GM12865 (cell line): ENCODE measurements at regions not wholly inside any gene's neighbourhood (a gene's known extent, or its start where the extent isn't known, plus 50 kb on each side); places are given as distances from the start of the nearest gene placed in this dataset.
A peak's percentile ranks its signal among the peaks of the same experiment; 100 is the strongest.

Source experiments
- DNase-seq: peaks from one replicate; pipeline ENCODE4 v3.0.0; 2010; ENCODE audit warnings: low read depth
- H3K4me3 ChIP-seq: 2 replicates; pipeline ENCODE4 v1.5.1; 2011; ENCODE audit warnings: mild to moderate bottlenecking, low read depth, low read length, control low read depth
- TF ChIP-seq, protein P1 (sequence below): IDR thresholded peaks from 2 replicates; pipeline ENCODE4 v1.5.1; 2011; ENCODE audit warnings: low read length, control low read depth, low read depth, inconsistent platforms; ENCODE audit not compliant: insufficient read depth; ENCODE audit errors: missing control alignments

DNA sequence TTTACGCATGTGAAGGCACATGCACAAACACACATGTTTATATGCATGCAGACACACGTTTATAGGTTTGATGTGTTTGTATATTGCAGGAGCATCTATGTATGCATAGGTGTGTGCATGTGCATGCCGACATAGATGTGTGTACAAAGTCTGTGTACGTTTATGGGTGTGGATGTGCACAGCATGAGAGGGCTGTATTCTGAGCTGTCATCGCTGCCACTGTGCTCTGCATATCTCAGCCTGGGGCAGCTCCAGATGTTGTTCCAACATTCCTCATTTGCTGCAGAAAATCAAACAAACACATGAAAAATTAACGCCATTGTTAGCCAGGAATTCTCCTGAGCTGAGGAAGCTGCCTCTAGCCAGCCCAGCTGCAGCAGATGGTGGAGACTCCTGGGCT lies 132.3 kb upstream of the CSF3R start:
- no peak for DNase-seq
- TF ChIP-seq, protein P1, sequence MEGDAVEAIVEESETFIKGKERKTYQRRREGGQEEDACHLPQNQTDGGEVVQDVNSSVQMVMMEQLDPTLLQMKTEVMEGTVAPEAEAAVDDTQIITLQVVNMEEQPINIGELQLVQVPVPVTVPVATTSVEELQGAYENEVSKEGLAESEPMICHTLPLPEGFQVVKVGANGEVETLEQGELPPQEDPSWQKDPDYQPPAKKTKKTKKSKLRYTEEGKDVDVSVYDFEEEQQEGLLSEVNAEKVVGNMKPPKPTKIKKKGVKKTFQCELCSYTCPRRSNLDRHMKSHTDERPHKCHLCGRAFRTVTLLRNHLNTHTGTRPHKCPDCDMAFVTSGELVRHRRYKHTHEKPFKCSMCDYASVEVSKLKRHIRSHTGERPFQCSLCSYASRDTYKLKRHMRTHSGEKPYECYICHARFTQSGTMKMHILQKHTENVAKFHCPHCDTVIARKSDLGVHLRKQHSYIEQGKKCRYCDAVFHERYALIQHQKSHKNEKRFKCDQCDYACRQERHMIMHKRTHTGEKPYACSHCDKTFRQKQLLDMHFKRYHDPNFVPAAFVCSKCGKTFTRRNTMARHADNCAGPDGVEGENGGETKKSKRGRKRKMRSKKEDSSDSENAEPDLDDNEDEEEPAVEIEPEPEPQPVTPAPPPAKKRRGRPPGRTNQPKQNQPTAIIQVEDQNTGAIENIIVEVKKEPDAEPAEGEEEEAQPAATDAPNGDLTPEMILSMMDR = no peak
- no peak overlapping the region for H3K4me3 ChIP-seq

DNA sequence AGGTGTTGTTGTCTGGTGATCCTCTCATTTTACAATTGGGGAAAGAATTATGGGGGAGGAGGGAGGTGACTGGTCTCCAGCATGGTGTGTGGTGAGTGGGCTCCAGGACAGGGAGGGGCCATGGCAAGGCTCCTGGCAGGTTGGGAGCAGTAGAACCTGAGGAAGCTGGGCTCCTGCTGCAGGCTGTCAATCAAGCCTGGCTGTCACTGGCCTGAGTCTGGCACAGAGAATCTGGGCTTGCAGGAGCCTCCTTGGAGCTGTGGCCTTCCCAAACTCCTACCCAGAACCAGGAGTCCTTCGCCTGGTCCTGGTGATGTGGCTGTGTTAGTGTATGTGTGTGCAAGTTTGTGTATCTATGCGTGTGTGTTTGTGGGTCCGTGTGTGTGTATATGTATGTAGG lies 131.9 kb upstream of the CSF3R start:
- no peak overlapping the region for H3K4me3 ChIP-seq
- no peak for DNase-seq
- TF ChIP-seq, protein P1 = no peak

DNA sequence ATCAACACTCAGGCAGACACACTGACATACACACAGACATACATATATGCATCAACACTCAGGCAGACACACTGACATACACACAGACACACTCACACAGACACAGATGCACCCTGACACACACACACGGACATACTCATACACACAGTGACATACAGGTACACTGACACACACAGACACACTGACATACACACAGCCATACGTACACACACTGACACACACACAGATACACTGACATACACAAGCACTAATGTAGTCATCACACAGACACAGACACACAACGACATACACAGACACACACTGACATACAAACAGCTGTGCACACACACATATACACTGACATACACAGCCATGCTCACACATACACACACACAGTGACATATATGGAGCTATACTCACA lies 131.0 kb upstream of the CSF3R start:
- H3K4me3 ChIP-seq = no peak overlapping the region
- no peak for DNase-seq
- TF ChIP-seq, protein P1 = no peak

DNA sequence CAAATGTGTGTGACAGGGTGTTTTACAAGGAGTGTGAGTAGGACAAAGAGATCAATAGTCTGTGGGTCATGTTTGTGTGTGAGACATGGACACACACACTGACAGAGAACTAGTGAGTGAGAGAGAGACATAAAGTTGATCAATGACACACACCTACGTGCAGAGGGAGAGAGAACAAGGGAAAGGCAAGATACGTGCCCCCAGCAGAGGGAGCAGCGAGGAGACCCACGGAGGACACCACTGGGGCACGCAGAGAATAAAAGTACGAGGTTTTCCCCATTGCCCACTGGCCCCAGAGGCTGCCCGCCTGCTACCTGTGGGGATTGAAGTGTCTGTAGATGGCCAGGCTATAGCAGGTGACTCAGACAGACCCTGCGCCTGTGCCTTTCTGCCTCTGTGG lies 130.2 kb upstream of the CSF3R start:
- TF ChIP-seq, protein P1 = no peak
- H3K4me3 ChIP-seq = no peak overlapping the region
- no peak for DNase-seq

DNA sequence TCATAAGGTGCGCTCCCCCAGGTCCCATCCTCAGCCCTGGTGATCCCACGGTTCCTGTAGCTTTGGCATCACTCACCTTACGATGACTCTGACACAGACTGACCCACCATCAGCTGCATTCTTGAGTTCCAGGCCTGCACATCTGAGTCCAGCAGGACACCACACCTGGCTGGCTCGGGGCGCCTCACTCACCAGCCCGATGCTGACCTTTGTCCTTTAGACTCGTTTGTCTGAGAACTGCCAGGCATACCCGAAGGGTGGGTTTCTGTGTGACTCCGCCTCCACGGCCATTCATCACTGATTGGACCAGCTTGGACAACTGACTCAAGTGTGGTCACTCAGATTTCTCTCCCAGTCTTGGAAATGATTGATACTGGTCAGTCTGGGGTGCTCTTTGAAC lies 129.4 kb upstream of the CSF3R start:
- no peak for DNase-seq
- H3K4me3 ChIP-seq = no peak overlapping the region
- TF ChIP-seq, protein P1 = no peak

DNA sequence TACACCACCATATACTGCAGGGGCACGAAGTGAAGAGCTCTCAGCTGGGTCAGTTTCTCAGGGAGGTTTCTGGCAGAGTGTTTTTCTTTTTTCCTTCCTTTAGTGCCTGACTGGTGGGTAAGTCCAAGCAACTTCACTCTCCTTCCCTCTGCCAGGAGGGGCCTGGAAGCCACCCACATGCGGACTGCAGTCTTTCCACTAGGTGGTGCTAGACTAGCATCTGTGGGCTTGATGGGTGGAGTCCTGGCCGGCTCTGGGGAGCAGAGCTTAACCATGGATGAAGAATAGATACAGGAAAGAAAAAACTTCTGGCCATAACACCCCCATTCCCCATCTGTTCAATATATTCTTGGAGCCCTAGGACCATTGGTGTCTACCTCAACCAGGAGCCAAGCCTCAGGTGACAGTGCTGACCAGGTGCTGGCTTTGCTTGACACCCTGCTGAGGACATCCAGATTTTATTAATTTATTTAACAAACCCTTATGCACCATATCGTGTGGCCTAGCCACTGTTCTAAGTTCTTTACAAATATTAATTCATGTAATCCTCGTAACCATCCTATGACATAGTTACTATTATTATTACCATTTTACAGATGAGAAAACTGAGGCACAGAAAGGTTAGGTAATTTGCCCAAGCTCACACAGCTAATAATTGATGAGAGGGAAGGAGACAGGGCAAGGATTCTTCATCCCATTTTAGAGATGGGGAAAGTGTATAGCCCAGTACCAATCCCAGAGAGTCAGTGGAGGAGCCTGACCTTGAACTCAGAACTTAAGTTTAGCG lies 126.7 kb upstream of the CSF3R start:
- TF ChIP-seq, protein P1 = peak; percentile 87
- DNase-seq = peak; percentile 62
- H3K4me3 ChIP-seq = no peak overlapping the region

DNA sequence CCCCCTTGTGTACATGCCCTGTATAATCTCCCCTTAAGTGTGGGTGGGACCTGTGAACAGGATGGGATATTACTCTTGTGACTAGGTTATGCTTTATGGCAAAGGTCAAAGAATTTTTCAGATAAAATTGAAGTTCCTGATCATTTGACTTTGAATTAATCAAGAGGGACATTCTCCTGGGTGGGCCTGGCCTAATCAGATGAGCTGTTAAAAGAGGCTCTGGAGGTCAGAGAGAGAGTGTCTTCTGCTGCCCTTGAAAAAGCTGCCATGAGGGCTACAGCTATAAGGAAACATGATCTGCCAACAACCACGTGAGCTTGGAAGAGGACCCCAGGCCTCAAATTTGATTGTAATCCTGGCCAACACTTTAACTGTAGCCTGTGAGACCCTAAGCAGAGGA lies 125.6 kb upstream of the CSF3R start:
- H3K4me3 ChIP-seq = no peak overlapping the region
- DNase-seq = no peak
- TF ChIP-seq, protein P1 = no peak
